DOHH2 (cell line): ENCODE measurements at regions not wholly inside any gene's neighbourhood (a gene's known extent, or its start where the extent isn't known, plus 50 kb on each side); places are given as distances from the start of the nearest gene placed in this dataset.

Experiments used
- CTCF ChIP-seq: fragments of 200-600 bp; sonication (generic); IDR thresholded peaks from one replicate; pipeline ENCODE4 v1.5.1; 2014; ENCODE audit warnings: antibody characterized with exemption, mild to moderate bottlenecking, low read depth, low read length; ENCODE audit not compliant: poor library complexity, severe bottlenecking
- EZH2phosphoT487 ChIP-seq: fragments of 200-600 bp; sonication (generic); IDR thresholded peaks from 2 replicates; pipeline ENCODE4 v1.6.1; 2017; ENCODE audit warnings: borderline replicate concordance, mild to moderate bottlenecking, antibody characterized with exemption, low read length, moderate library complexity, mixed read lengths

- no peak for TF ChIP-seq EZH2phosphoT487
- TF ChIP-seq CTCF, result no peak
These were observed 575.8 kb downstream of the NUF2 start for GRCh38 chr1:163897412-163898155.
